HG03378 (cell line): ENCODE measurements at regions not wholly inside any gene's neighbourhood (a gene's known extent, or its start where the extent isn't known, plus 50 kb on each side); places are given as distances from the start of the nearest gene placed in this dataset.

Experiments
- ATAC-seq: cut with Tn5 transposase; IDR thresholded peaks from one replicate; pipeline ENCODE4 v1.9.1; 2021; ENCODE audit warnings: mild to moderate bottlenecking, moderate library complexity; ENCODE audit not compliant: unreplicated experiment

GRCh38 chr3:66592016-66592761, 91.4 kb upstream of the LRIG1 start:
- ATAC-seq, result no peak

GRCh38 chr3:66592927-66593625, 92.3 kb upstream of the LRIG1 start:
- no peak for ATAC-seq

- no peak for ATAC-seq
Measured at GRCh38 chr3:66593978-66594377, 93.2 kb upstream of the LRIG1 start.

GRCh38 chr3:66597308-66597863, 96.6 kb upstream of the LRIG1 start:
- no peak for ATAC-seq

- no peak for ATAC-seq
Measured at GRCh38 chr3:66598168-66598567, 97.3 kb upstream of the LRIG1 start.

GRCh38 chr3:66602237-66602636, 101.4 kb upstream of the LRIG1 start:
- ATAC-seq, result no peak

- ATAC-seq, result no peak
Measured at GRCh38 chr3:66602691-66603090, 101.9 kb upstream of the LRIG1 start.

- ATAC-seq, result no peak
Measured at GRCh38 chr3:66603151-66603611, 102.4 kb upstream of the LRIG1 start.

GRCh38 chr3:66604481-66604880, 103.7 kb upstream of the LRIG1 start:
- no peak for ATAC-seq

GRCh38 chr3:66606126-66606525, 105.3 kb upstream of the LRIG1 start:
- ATAC-seq, result no peak

GRCh38 chr3:66606868-66607267, 106.0 kb upstream of the LRIG1 start:
- no peak for ATAC-seq

- no peak for ATAC-seq
Measured at GRCh38 chr3:66609660-66610561, 109.1 kb upstream of the LRIG1 start.

- no peak for ATAC-seq
Measured at GRCh38 chr3:66610562-66610909, 109.7 kb upstream of the LRIG1 start.

GRCh38 chr3:66615643-66616301, 115.0 kb upstream of the LRIG1 start:
- no peak for ATAC-seq

- ATAC-seq, result no peak
Measured at GRCh38 chr3:66617351-66617750, 116.5 kb upstream of the LRIG1 start.

- ATAC-seq, result no peak
Measured at GRCh38 chr3:66618066-66618465, 117.2 kb upstream of the LRIG1 start.

GRCh38 chr3:66620296-66620695, 119.5 kb upstream of the LRIG1 start:
- no peak for ATAC-seq

GRCh38 chr3:66622756-66623457, 122.1 kb upstream of the LRIG1 start:
- no peak for ATAC-seq

GRCh38 chr3:66625505-66626216, 124.8 kb upstream of the LRIG1 start:
- ATAC-seq, result no peak
